Kidney (tissue), 13 donors: ENCODE measurements at regions not wholly inside any gene's neighbourhood (a gene's known extent, or its start where the extent isn't known, plus 50 kb on each side); places are given as distances from the start of the nearest gene placed in this dataset.
A peak's percentile ranks its signal among the peaks of the same experiment; 100 is the strongest.

Experiments used
- DNase-seq, 5 donors: peaks; one replicate each; pipeline ENCODE4 v3.0.0-alpha.2; 2013 to 2020
- FAIRE-seq: peaks from 2 replicates; lab custom pipeline; 2012; peaks lifted over from hg19 to GRCh38; lab: Jason Lieb, UNC
- H3K27ac ChIP-seq, 2 donors: one replicate each; pipeline ENCODE4 v1.7.0; 2013; ENCODE audit warnings: low read depth in 2 of 2, low read length in 2 of 2, inconsistent platforms in 1 of 2
- H3K27me3 ChIP-seq: one replicate; pipeline ENCODE4 v1.7.1; 2013; ENCODE audit warnings: low read length, inconsistent platforms; ENCODE audit not compliant: control insufficient read depth, insufficient read depth
- H3K36me3 ChIP-seq, 3 donors: one replicate each; pipeline versions ENCODE4 v1.7.0 to v1.7.1; 2013; ENCODE audit warnings: low read length in 3 of 3, control low read depth in 1 of 3, inconsistent platforms in 1 of 3; ENCODE audit not compliant: insufficient read depth in 3 of 3, control insufficient read depth in 2 of 3
- H3K4me1 ChIP-seq, 3 donors: one replicate each; pipeline versions ENCODE4 v1.7.0 to v1.7.1; 2013; ENCODE audit warnings: low read length in 3 of 3, inconsistent platforms in 1 of 3, low read depth in 1 of 3; ENCODE audit not compliant: control insufficient read depth in 2 of 3, insufficient read depth in 2 of 3
- H3K4me3 ChIP-seq, 3 donors: one replicate each; pipeline versions ENCODE4 v1.7.0 to v1.8.1; 2013; ENCODE audit warnings: low read length in 3 of 3, control low read depth in 1 of 3, inconsistent platforms in 1 of 3
- H3K9ac ChIP-seq, 3 donors: one replicate each; pipeline versions ENCODE4 v1.7.0 to v1.7.1; 2013; ENCODE audit warnings: low read length in 3 of 3, control low read depth in 1 of 3, inconsistent platforms in 1 of 3
- H3K9me3 ChIP-seq, 3 donors: one replicate each; pipeline versions ENCODE4 v1.7.0 to v1.7.1; 2013; ENCODE audit warnings: low read length in 3 of 3, control low read depth in 1 of 3, inconsistent platforms in 1 of 3; ENCODE audit not compliant: control insufficient read depth in 2 of 3, insufficient read depth in 1 of 3
- CTCF ChIP-seq: IDR thresholded peaks from 3 replicates; pipeline ENCODE4 v1.5.1; 2012; ENCODE audit warnings: mild to moderate bottlenecking, moderate library complexity, borderline replicate concordance; ENCODE audit not compliant: insufficient read depth; ENCODE audit errors: extremely low read depth
- intact Hi-C: fragments of 100-400 bp; cut with DNase I; formaldehyde crosslinking; loops from one replicate; pipeline ENCODE4 v1.11.1; 2022
- donor health status: control.
- donor health status: control.
- donor health status: control.
- donor health status: control.
- donor health status: control.
- donor health status: DM: yes; HTN: yes; CAD: no.
- donor health status: Normal renal cell carcinoma (clear cell type).

GRCh38 chr6:14841901-14842421 lies 403.9 kb upstream of the JARID2 start:
- DNase-seq (peak in 2 of 5 donors; percentile 19 to 57), FAIRE-seq (no peak)
- intact Hi-C loops: no loop called here
- H3K4me3 ChIP-seq: no peak overlapping the region
- H3K36me3 ChIP-seq: no peaks in the 10 kb centered on the region
- H3K9me3 ChIP-seq: no peaks in the 10 kb centered on the region
- H3K9ac ChIP-seq: no peak overlapping the region
- no peaks in the 10 kb centered on the region for H3K4me1 ChIP-seq
- no peak for TF ChIP-seq CTCF
- H3K27ac ChIP-seq: no peak overlapping the region
- no peaks in the 10 kb centered on the region for H3K27me3 ChIP-seq

GRCh38 chr6:14844411-14844810 lies 401.5 kb upstream of the JARID2 start:
- intact Hi-C loops: no loop called here
- peak in 2 of 5 donors; percentile 28 to 46 for DNase-seq
- no peak for TF ChIP-seq CTCF
- no peaks in the 10 kb centered on the region for H3K36me3 ChIP-seq
- H3K27ac ChIP-seq: no peak overlapping the region
- FAIRE-seq: no peak
- no peak overlapping the region for H3K9ac ChIP-seq
- no peaks in the 10 kb centered on the region for H3K4me1 ChIP-seq
- no peaks in the 10 kb centered on the region for H3K9me3 ChIP-seq
- H3K4me3 ChIP-seq: no peak overlapping the region
- no peaks in the 10 kb centered on the region for H3K27me3 ChIP-seq

- no peaks in the 10 kb centered on the region for H3K9me3 ChIP-seq
- H3K9ac ChIP-seq: no peak overlapping the region
- no peaks in the 10 kb centered on the region for H3K36me3 ChIP-seq
- DNase-seq: peak in 1 of 5 donors; percentile 2
- TF ChIP-seq CTCF: no peak
- H3K4me3 ChIP-seq: no peak overlapping the region
- no peak for FAIRE-seq
- H3K27me3 ChIP-seq: no peaks in the 10 kb centered on the region
- no peak overlapping the region for H3K27ac ChIP-seq
- H3K4me1 ChIP-seq: no peaks in the 10 kb centered on the region
- intact Hi-C loops: no loop called here
Measured at GRCh38 chr6:14848019-14848418, 397.9 kb upstream of the JARID2 start.

- FAIRE-seq: no peak
- Histone ChIP-seq H3K27ac (no peak overlapping the region), H3K4me1 (no peaks in the 10 kb centered on the region), H3K9ac (no peak overlapping the region), H3K36me3 (no peaks in the 10 kb centered on the region), H3K27me3 (no peaks in the 10 kb centered on the region), H3K4me3 (no peak overlapping the region), H3K9me3 (no peaks in the 10 kb centered on the region)
- DNase-seq: peak in 1 of 5 donors; percentile 5
- intact Hi-C loops: no loop called here
- no peak for TF ChIP-seq CTCF
Measured at GRCh38 chr6:14849185-14849584, 396.7 kb upstream of the JARID2 start.
